Spleen (tissue), 11 donors: ENCODE measurements at regions not wholly inside any gene's neighbourhood (a gene's known extent, or its start where the extent isn't known, plus 50 kb on each side); places are given as distances from the start of the nearest gene placed in this dataset.

Experiments used
- DNase-seq: peaks from one replicate; pipeline ENCODE4 v3.0.0-alpha.2; 2020
- H3K27ac ChIP-seq, 8 donors: fragments of 200-600 bp; sonication (generic) in 7 of 8; 1 replicate in 4 of 8; 2 replicates in 4 of 8; pipeline versions ENCODE4 v1.5.0 to v1.8.0; 2016 to 2021; ENCODE audit warnings: inconsistent platforms in 4 of 8, mild to moderate bottlenecking in 4 of 8, moderate library complexity in 1 of 8
- H3K27me3 ChIP-seq, 7 donors: fragments of 200-600 bp; sonication (generic) in 6 of 7; replicated peaks in 1 of 7; 1 replicate in 4 of 7; 2 replicates in 3 of 7; pipeline versions ENCODE4 v1.5.0 to v1.8.0; 2016 to 2021; ENCODE audit warnings: inconsistent platforms in 3 of 7, mild to moderate bottlenecking in 1 of 7
- H3K36me3 ChIP-seq, 6 donors: fragments of 200-600 bp; sonication (generic) in 5 of 6; 1 replicate in 4 of 6; 2 replicates in 2 of 6; pipeline versions ENCODE4 v1.5.0 to v1.8.0; 2016 to 2021; ENCODE audit warnings: inconsistent platforms in 2 of 6
- H3K4me1 ChIP-seq, 6 donors: fragments of 200-600 bp; sonication (generic) in 5 of 6; 1 replicate in 3 of 6; 2 replicates in 3 of 6; pipeline versions ENCODE4 v1.5.0 to v1.8.0; 2016 to 2021; ENCODE audit warnings: inconsistent platforms in 3 of 6
- H3K4me3 ChIP-seq, 8 donors: fragments of 200-600 bp; sonication (generic) in 7 of 8; 1 replicate in 4 of 8; 2 replicates in 4 of 8; pipeline versions ENCODE4 v1.5.0 to v1.8.0; 2016 to 2021; ENCODE audit warnings: inconsistent platforms in 4 of 8, mild to moderate bottlenecking in 4 of 8, moderate library complexity in 2 of 8
- H3K9me3 ChIP-seq, 8 donors: fragments of 200-600 bp; sonication (generic) in 7 of 8; 1 replicate in 4 of 8; 2 replicates in 4 of 8; pipeline versions ENCODE4 v1.5.0 to v1.8.0; 2016 to 2021; ENCODE audit warnings: inconsistent platforms in 4 of 8
- POLR2A ChIP-seq, 3 donors: fragments of 450-650 bp; IDR thresholded peaks; one replicate each; pipeline ENCODE4 v1.5.1; 2017; ENCODE audit warnings: antibody characterized with exemption in 3 of 3, mild to moderate bottlenecking in 1 of 3
- POLR2AphosphoS5 ChIP-seq, 3 donors: sonication (generic); formaldehyde crosslinking; IDR thresholded peaks; one replicate each; pipeline ENCODE4 v1.5.1; 2017; ENCODE audit warnings: antibody characterized with exemption in 3 of 3
- WGBS, 5 donors: extraction: QIAGEN DNeasy Blood & Tissue Kit in 3 of 5; methylation state at CpG; one replicate each; pipeline versions ENCODE4 v1.1.5 to v1.1.7; 2013 to 2018; 5-methylcytosine and 5-hydroxymethylcytosine counted together
- intact Hi-C: fragments of 100-400 bp; cut with DNase I; formaldehyde crosslinking; loops from one replicate; pipeline ENCODE4 v1.15.0; 2023; ENCODE audit warnings: low total_unique reads
- TF ChIP-seq, protein P1 (sequence below), 11 experiments: fragments of 200-600 bp in 7 of 11; fragments of 450-650 bp in 4 of 11; sonication (generic) in 4 of 11; IDR thresholded peaks in 8 of 11; conservative IDR thresholded peaks in 3 of 11; 1 replicate in 7 of 11; 2 replicates in 4 of 11; pipeline versions ENCODE4 v1.4.0 to v1.8.0; 2016 to 2021; ENCODE audit warnings: antibody characterized with exemption in 11 of 11, inconsistent platforms in 4 of 11, mild to moderate bottlenecking in 1 of 11
- donor health status: healthy with polysubstance abuse.
- donor health status: DM: no; HTN: no; CAD: no; lungs with moderate emphysema.
- donor health status: DM: no; HTN: no; CAD: no.
- donor health status: Bipolar disorder and iron deficiency.
- donor health status: healthy.
- donor health status: DM: no; HTN: no; CAD: no.
- donor health status: DM: yes; HTN: yes; CAD: no.

DNA sequence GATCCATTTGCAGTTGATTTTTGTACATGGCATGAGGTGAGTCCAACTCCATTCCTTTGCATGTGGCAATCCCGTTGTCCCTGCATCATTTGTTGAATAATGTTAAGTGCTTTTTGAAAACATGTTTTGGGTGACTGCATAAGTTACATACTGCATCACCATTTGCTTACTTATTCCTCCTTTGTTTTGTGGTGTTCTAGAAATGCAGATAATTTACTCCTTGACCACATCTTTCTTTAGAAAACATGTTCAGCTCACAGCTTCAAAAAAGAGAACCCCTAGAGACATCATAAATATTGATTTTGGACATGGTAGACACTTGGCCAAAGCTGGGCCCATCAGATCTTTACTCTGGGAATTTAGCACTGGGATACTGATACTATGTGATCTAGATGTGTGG is 135.3 kb upstream of the DAZL start:
- Histone ChIP-seq H3K4me1 (no peaks in the 10 kb centered on the region), H3K27me3 (no peaks in the 10 kb centered on the region), H3K9me3 (peaks cover 0 to 19% (median 11%) of the 10 kb centered on the region in 8 donors), H3K36me3 (no peaks in the 10 kb centered on the region), H3K4me3 (no peak overlapping the region), H3K27ac (no peak overlapping the region)
- intact Hi-C loops, result no loop called here
- WGBS, 5 donors, result 90 to 97% (median 94%) methylated on average over 1 of the region's 1 CpG
- no peak for DNase-seq
- TF ChIP-seq POLR2AphosphoS5 (IDR thresholded peaks at IDR 0.05) (no peak), POLR2A (IDR thresholded peaks at IDR 0.05) (no peak)
- TF ChIP-seq, protein P1, sequence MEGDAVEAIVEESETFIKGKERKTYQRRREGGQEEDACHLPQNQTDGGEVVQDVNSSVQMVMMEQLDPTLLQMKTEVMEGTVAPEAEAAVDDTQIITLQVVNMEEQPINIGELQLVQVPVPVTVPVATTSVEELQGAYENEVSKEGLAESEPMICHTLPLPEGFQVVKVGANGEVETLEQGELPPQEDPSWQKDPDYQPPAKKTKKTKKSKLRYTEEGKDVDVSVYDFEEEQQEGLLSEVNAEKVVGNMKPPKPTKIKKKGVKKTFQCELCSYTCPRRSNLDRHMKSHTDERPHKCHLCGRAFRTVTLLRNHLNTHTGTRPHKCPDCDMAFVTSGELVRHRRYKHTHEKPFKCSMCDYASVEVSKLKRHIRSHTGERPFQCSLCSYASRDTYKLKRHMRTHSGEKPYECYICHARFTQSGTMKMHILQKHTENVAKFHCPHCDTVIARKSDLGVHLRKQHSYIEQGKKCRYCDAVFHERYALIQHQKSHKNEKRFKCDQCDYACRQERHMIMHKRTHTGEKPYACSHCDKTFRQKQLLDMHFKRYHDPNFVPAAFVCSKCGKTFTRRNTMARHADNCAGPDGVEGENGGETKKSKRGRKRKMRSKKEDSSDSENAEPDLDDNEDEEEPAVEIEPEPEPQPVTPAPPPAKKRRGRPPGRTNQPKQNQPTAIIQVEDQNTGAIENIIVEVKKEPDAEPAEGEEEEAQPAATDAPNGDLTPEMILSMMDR (IDR thresholded peaks at IDR 0.05 in 8 of 11, conservative IDR thresholded peaks at IDR 0.05 in 3 of 11), result no peak

DNA sequence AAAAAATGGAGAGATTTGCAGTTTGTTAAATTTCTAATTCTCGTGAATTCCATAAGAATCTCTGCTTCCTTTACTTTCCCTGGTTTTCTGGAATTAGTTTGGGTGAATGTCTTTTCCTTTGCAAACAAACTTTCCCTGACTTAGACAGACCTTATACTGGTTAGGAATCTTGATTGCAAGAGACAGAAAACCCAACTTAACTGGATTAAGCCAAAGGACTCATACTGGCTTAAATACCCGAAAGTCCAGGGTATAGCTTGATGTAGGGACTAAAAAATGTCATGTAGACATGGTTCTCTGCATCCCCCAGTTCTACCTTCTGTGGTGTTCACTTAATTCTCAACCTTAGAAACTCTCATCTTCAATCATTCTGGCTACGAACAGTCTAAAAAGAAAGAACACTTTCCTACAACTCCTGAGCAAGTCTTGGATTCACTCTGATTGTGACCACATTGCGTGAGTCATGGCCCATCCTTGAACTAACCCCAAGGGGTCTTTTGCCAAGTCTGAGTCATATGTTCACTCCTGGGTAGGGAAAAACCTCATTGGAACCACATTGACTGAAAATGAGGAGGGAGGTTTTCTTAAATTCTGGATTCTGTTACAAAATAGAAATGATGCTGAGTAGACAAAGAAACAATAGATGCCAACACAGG is 136.0 kb upstream of the DAZL start:
- Histone ChIP-seq H3K4me1 (no peaks in the 10 kb centered on the region), H3K9me3 (peaks cover 0 to 16% (median 7%) of the 10 kb centered on the region in 8 donors), H3K36me3 (no peaks in the 10 kb centered on the region), H3K27ac (no peak overlapping the region), H3K27me3 (no peaks in the 10 kb centered on the region), H3K4me3 (no peak overlapping the region)
- TF ChIP-seq, protein P1 (IDR thresholded peaks at IDR 0.05 in 8 of 11, conservative IDR thresholded peaks at IDR 0.05 in 3 of 11), result no peak
- TF ChIP-seq POLR2A (IDR thresholded peaks at IDR 0.05) (no peak), POLR2AphosphoS5 (IDR thresholded peaks at IDR 0.05) (no peak)
- intact Hi-C loops, result no loop called here
- DNase-seq, result no peak
- WGBS, 5 donors, result 78 to 91% (median 88%) methylated on average over 4 of the region's 4 CpGs

DNA sequence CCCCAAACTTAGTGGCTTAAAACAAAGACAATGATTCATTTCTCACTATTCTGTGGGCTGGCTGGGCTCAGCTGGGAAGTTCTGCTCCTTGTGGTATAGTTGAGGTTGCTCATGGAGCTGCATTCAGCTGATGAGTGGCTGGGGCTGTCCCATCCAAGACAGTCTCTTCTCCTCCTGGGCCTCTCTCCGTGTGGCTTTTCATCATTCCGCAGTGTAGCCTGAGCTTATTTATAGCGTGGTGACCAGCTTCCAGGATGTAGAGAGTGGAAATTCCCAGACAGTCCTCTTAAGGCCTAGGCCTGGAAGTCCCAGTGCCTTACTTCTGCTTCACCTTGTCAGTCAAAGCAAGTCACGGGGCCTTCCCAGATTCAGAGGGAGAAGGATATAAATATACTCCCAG is 136.7 kb upstream of the DAZL start:
- no peaks in the 10 kb centered on the region for H3K27me3 ChIP-seq
- no peaks in the 10 kb centered on the region for H3K36me3 ChIP-seq
- H3K27ac ChIP-seq, result no peak overlapping the region
- intact Hi-C loops, result no loop called here
- peaks cover 0 to 13% (median 7%) of the 10 kb centered on the region in 8 donors for H3K9me3 ChIP-seq
- TF ChIP-seq POLR2AphosphoS5 (IDR thresholded peaks at IDR 0.05), result no peak
- 65 to 74% (median 68%) methylated on average over 4 of the region's 4 CpGs for WGBS, 5 donors
- no peaks in the 10 kb centered on the region for H3K4me1 ChIP-seq
- DNase-seq, result no peak
- H3K4me3 ChIP-seq, result no peak overlapping the region

- H3K27me3 ChIP-seq, result no peaks in the 10 kb centered on the region
- DNase-seq, result no peak
- TF ChIP-seq POLR2AphosphoS5 (IDR thresholded peaks at IDR 0.05), result no peak
- TF ChIP-seq POLR2A (IDR thresholded peaks at IDR 0.05), result no peak
- TF ChIP-seq, protein P1 (IDR thresholded peaks at IDR 0.05 in 8 of 11, conservative IDR thresholded peaks at IDR 0.05 in 3 of 11), result no peak
- intact Hi-C loops, result no loop called here
- no peaks in the 10 kb centered on the region for H3K4me1 ChIP-seq
- peaks cover 0 to 13% (median 7%) of the 10 kb centered on the region in 8 donors for H3K9me3 ChIP-seq
- no peaks in the 10 kb centered on the region for H3K36me3 ChIP-seq
- no peak overlapping the region for H3K4me3 ChIP-seq
- H3K27ac ChIP-seq, result no peak overlapping the region
Measured at GRCh38 chr3:16743276-16743675, 138.1 kb upstream of the DAZL start.
